ENCODE measurements at regions not wholly inside any gene's neighbourhood (a gene's known extent, or its start where the extent isn't known, plus 50 kb on each side); places are given as distances from the start of the nearest gene placed in this dataset.
"Not testable (repeated sequence)": the region's sequence is repeated elsewhere in the genome, so short reads cannot be mapped to it uniquely, and the experiment has no call there.

GRCh38 chr14:87286826-87287225 lies 706.2 kb downstream of the GALC start:
- DNase-seq = no peak

GRCh38 chr14:87286191-87286590 lies 706.8 kb downstream of the GALC start:
- no peak for DNase-seq

GRCh38 chr14:87285506-87285905 lies 707.5 kb downstream of the GALC start:
- DNase-seq = no peak

GRCh38 chr14:87283547-87283946 lies 709.4 kb downstream of the GALC start:
- no peak for DNase-seq

GRCh38 chr14:87282266-87282665 lies 710.7 kb downstream of the GALC start:
- no peak for DNase-seq

- no peak for DNase-seq
Measured at GRCh38 chr14:87278415-87278814, 714.6 kb downstream of the GALC start.

GRCh38 chr14:87271331-87271730 lies 721.7 kb downstream of the GALC start:
- DNase-seq = no peak

DNA sequence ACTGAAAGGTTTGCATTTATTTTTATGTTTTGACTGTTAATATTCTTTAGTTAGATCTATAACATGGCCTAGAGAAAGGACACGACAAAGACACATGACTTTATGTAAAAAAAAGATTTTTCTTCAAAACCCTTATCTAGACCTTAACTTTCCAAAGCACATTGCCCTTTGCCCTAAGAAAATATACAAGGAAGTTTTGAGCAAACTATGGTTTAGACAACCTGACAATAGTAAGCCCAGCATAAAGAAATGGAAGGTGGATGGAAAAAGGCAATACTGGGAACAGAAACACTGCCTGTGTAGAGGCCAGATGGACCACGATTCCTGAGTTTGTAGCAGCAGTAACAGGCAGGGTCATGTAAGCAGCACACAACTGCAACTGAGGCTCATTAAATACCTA lies 724.0 kb downstream of the GALC start:
- DNase-seq = no peak

DNA sequence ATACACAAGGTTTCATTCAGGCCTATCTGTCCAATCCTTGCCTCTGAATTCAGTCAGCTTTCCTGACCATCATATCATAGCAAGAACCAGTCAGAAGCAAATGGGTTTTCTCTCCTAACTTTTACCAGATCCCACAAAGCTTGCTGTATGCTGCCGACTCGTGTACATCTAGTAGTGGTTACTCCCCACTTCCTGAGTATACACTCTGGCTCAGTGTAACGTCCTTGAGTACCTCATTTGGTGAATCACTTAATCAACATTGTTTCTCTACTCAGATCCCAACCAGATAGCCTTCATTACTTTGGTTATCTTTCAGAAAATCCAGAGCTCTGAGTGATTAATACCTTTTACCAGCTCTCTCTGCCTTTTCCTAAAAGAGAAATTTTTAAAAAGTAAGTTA lies 728.2 kb downstream of the GALC start:
- no peak for DNase-seq

GRCh38 chr14:87264272-87264785 lies 728.7 kb downstream of the GALC start:
- no peak for DNase-seq

DNA sequence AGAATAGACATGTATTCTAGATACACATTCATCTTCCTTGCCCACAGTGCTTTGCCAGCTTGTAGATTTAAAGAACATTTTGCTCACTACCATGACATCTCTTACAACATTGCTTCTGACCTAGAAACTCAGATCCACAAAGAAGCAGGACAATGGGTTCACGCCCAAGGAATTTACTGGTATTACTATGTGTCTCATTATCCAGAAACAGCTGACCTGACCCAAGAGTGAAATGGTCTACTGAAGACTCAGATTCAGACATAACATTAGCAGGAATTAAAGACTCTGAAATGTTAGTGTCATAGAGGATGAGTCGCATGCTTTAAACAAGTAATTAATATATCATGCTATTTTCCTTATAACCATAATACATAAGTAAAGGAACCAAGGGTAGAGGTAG lies 731.4 kb downstream of the GALC start:
- no peak for DNase-seq

GRCh38 chr14:87260460-87260859 lies 732.5 kb downstream of the GALC start:
- DNase-seq = no peak

- no peak for DNase-seq
Measured at GRCh38 chr14:87257421-87257820, 735.6 kb downstream of the GALC start.

GRCh38 chr14:87255058-87255457 lies 737.9 kb downstream of the GALC start:
- no peak for DNase-seq

- no peak for DNase-seq
Measured at GRCh38 chr14:87254331-87254874, 738.6 kb downstream of the GALC start.

GRCh38 chr14:87253791-87254190 lies 739.2 kb downstream of the GALC start:
- DNase-seq = not testable (repeated sequence)

DNA sequence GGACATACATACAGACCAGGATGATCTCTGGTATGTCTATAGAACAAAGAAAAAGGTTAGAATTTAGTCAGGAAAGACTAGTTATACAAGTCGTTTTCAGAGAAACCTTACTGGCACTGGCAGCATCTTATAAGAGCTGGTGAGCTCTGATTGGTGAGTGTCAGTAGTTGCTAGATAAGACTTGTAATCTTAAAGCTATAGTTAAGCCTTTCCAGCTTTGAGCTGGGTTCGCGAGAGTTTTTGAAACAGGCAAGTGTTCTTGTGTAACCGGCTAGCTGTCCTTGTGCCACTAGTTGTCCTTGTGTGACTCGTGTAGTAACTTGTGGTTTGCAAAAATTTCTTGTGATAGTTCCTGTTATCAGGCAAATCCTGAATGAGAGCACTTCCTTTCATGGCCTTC lies 740.9 kb downstream of the GALC start:
- no peak for DNase-seq

DNA sequence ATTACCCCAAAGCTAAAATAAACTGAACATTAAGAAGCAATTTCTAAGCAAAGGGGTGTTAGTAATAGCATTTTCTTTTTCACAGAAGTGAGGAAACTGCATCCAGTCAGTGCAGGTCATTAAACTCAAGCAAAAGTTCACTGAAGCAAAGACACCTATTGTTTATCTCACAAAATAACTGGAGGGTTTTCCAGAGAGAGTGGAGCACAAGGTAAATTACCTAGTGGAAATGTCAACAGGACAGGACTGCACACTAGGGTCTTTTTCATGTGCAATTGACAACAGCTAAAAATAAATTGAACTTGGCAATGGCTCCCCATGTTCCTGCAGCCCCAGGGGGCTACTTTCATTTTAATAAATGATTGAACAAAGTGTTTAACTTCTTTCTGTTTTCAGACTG lies 742.0 kb downstream of the GALC start:
- no peak for DNase-seq

GRCh38 chr14:87241018-87241768 lies 751.8 kb downstream of the GALC start:
- no peak for DNase-seq

- not testable (repeated sequence) for DNase-seq
Measured at GRCh38 chr14:87240319-87240718, 752.7 kb downstream of the GALC start.

DNA sequence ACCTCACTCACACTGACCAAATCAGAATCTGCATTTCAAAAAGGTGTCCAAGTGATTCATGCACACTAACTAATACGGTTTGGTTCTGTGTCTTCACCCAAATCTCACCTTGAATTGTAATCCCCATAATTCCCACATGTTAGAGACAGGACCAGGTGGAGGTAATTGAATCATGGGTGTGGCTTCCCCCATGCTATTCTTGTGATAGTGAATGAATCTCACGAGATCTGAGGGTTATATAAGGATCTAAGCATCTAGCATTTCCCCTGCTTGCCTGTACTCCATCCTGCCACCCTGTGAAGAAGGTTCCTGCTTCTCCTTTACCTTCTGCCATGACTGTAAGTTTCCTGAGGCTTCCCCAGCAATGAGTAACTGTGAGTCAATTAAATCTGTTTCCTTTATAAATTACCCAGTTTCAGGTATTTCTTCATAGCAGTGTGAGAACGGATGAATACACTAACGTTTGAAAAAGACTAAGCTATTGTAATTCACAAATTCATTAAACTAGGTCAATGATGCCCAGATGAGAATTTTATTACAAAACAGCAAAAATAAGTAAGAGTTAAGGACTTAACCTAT lies 759.1 kb downstream of the GALC start:
- no peak for DNase-seq

- DNase-seq = no peak
Measured at GRCh38 chr14:87233266-87233665, 759.7 kb downstream of the GALC start.

DNA sequence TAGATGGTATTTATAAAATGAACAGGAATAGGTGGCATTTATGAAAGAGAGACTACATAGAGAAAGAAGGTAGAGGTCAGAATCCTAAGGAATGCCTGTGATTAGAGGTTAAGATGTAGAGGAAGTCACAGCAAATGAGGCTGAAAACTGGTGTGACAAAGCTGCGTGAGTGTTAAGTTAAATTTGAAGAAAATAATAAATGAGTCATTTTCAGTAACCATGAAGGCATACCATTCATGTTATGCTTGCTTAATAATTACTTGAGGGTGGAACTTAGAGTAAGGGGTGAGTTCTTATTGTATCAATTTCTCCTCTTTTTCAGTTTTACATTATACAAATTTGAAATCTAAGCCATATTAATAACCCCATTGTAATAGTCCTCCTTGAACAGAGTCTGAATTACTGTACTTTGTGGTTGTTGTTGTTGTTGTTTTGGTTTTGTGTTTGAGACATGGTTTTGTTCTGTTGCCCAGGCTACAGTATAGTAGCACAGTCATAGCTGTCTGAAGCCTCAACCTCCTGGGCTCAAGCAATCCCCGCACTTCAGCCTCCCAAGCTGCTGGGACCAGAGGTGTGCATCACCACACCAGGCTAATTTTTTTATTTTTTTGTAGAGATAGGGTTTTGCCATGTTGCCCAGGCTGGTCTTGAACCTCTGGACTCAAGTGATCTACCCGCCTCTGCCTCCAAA lies 761.5 kb downstream of the GALC start:
- DNase-seq = no peak

- DNase-seq = no peak
Measured at GRCh38 chr14:87230726-87231125, 762.3 kb downstream of the GALC start.
